HG03457 (cell line): ENCODE measurements at regions not wholly inside any gene's neighbourhood (a gene's known extent, or its start where the extent isn't known, plus 50 kb on each side); places are given as distances from the start of the nearest gene placed in this dataset.
"Not testable (repeated sequence)": the region's sequence is repeated elsewhere in the genome, so short reads cannot be mapped to it uniquely, and the experiment has no call there.

Experiments used
- ATAC-seq: cut with Tn5 transposase; IDR thresholded peaks from one replicate; pipeline ENCODE4 v1.9.1; 2021; ENCODE audit warnings: moderate number of reproducible peaks; ENCODE audit not compliant: unreplicated experiment

DNA sequence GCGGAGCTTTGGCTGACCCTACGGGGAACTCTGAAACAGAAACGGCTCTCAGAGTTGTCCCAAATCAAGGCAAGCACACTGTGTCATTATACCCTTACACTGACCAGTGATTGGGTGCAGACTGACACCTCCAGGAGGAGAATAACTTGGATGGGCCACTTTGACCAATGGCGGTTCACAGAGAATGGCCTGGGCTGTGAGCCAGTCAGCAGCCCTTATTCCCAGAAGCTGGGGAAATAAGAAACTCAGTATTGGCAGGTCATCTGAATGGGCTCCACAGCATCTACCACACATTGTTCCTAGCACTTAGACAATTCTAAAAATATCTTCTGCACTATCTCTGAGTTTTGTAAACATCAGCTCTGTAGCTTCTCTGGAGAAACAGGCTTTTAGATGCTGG lies 265.2 kb downstream of the ADGRL2 start:
- ATAC-seq: no peak

DNA sequence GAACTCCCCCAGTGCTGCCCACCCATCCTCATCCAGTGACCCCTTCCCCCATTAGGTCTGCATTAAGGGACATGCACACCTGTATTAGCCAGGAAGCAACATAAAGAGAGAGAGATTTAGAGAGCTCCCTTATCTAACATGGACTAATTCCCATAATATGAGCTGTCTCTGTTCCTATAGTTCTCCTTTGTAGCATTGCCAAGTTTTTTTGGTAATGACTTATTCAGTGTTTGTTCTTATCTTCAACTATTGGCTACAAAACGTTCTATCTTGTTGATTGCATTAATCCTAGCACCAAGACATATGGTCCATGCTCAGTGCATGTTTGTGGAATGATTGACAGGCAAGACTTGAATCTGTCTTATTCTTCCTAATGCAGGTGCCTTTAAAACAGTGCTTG lies 264.0 kb downstream of the ADGRL2 start:
- no peak for ATAC-seq

DNA sequence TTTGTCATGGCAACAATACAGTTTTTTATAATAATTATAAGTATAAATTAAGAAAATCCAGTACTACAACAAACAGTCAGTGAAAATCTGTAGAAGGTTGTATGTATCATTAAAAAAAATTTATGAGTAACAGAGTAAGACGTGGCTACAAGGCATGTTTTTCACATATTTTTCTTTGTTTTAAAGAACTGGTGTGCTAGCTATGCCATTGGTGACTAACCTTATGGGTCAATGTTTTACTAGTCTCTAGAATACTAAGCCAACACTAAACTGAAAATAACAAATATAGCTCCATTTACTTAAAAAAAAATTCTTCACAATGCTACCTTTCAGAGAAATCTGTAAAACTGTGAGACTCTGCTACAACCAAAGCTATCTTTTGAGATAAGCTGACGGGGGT lies 261.5 kb downstream of the ADGRL2 start:
- no peak for ATAC-seq

GRCh38 chr1:82059959-82060358 lies 259.2 kb downstream of the ADGRL2 start:
- no peak for ATAC-seq

- no peak for ATAC-seq
Measured at GRCh38 chr1:82057011-82057410, 256.3 kb downstream of the ADGRL2 start.

DNA sequence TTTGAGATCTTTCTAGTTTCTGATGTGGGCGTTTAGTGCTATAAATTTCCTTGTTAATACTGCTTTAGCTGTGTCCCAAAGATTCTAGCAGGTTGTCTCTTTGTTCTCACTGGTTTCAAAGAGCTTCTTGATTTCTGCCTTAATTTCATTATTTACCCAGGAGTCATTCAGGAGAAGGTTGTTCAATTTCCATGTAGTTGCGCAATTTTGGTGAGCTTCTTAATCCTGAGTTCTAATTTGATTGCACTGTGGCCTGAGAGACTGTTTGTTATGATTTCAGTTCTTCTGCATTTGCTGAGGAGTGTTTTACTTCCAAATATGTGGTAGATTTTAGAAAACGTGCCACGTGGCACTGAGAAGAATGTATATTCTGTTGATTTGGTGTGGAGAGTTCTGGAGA lies 254.6 kb downstream of the ADGRL2 start:
- not testable (repeated sequence) for ATAC-seq

- no peak for ATAC-seq
Measured at GRCh38 chr1:82052563-82052962, 251.8 kb downstream of the ADGRL2 start.

DNA sequence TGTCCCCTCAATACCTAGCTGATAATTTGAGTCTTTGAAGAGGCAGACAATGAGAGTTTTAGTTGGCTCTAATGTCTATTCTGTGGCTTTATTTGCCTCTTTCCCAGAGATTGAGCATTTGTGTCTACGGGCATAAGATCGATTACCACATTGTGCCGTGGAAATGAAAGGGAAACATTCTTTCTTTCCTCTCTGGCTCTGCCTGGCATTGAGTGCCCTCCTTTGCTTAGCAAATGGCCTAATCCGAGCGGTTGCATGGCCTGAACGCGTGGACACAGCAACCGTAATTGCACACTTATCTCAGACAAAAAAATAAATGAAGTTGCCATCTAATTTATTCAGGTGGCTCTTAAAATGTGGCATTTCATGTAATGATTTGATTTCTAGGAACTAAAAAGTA lies 247.9 kb downstream of the ADGRL2 start:
- ATAC-seq: no peak

DNA sequence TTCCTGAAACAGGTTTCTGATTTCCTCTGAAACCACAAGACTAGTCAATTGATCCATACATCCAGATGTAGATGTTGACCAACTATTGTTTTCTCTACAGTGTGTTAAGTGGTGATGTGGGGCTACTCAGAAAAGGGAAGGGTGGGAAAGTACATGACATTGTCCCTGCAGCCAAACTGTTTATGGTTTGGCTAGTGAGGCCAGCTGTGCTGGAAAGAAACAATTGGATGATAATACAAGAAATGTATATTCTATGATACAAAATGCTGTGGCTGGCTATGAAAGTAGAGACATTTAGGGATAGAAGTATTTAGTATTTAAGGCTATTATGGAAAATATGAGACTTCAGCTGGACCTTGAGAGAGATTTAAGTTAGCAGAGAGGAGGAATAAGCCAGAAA lies 244.5 kb downstream of the ADGRL2 start:
- no peak for ATAC-seq

DNA sequence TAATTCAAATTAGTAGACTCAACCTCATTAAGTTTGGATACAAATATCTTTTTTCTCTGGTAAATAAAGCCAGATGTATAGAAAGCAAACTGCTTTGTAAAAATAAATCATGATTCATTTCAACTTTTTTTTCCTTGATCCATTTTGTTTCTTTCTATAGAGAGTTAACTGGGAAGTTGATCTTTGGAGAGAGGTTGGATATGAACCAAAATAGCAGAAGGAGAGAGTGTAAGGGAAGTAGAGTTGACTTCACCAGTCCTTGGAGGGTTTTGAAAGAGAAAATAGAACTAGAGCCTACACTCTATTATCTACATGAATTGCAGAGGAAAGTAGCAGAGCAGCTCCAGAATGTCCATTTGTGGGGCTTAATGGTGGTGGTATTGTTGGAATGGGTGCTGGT lies 243.8 kb downstream of the ADGRL2 start:
- ATAC-seq: no peak

- no peak for ATAC-seq
Measured at GRCh38 chr1:82044111-82044510, 243.4 kb downstream of the ADGRL2 start.

DNA sequence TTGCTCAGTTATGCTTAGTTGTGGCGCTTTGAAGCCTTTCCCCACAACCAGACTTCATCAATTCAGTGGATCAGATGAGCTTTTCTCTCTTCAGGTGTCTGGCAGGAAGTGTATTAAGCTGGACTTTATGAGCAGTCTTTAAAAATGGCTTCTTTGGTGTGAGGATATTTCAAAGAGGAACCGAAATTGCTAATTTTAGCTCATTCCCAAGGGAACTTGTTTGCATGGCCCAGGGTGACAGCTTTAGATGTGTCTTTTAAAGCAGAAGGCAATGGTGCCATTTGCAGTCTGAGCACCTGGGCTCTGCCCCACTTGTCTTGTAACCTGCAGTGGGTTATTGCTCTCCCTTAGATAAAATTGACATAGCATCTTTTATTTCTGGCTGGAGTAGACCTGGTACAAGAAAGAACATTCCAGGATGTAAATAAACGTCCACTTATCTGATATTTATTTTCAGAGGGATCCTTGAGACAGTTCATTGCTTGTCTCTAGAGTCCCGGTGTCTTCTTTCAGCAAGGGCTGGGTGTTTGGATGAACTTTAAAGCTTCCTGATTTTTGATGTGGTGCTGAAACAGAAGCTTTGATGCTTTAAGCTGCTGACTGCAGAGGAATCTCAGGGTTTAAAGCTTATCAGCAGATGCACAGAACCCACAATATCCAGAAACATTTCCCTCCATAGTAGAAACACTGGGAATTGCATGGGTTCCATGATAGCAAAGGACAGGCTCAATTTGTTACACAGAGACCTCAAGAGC lies 241.7 kb downstream of the ADGRL2 start:
- no peak for ATAC-seq
